ENCODE measurements at regions not wholly inside any gene's neighbourhood (a gene's known extent, or its start where the extent isn't known, plus 50 kb on each side); places are given as distances from the start of the nearest gene placed in this dataset.

GRCh38 chr14:25436906-25437305 lies 387.0 kb upstream of the STXBP6 start:
- no peak overlapping the region for H3K27ac ChIP-seq (ENCODE audit: low read length)
- H3K79me2 ChIP-seq (ENCODE audit: low read length), result no peaks in the 10 kb centered on the region
- CTCF ChIA-PET, result no interaction called here
- H3K27me3 ChIP-seq (ENCODE audit: low read length), result no peaks in the 10 kb centered on the region
- no peak overlapping the region for H2AFZ ChIP-seq (ENCODE audit: low read length)
- TF ChIP-seq EZH2phosphoT487 (IDR thresholded peaks at IDR 0.05; ENCODE audit: borderline replicate concordance, low read length) (no peak), EZH2 (IDR thresholded peaks at IDR 0.05; ENCODE audit: low read length, unreplicated experiment) (no peak), CTCF (conservative IDR thresholded peaks at IDR 0.05; ENCODE audit: low read depth, low read length) (no peak)
- BruUV-seq (replicated peaks), result no TSS peak
- no peak overlapping the region for H3K4me2 ChIP-seq (ENCODE audit: low read length)
- H3F3A ChIP-seq (ENCODE audit: low read length, unreplicated experiment), result no peaks in the 10 kb centered on the region
- H3K9ac ChIP-seq (ENCODE audit: low read length), result no peak overlapping the region
- no peaks in the 10 kb centered on the region for H3K36me3 ChIP-seq (ENCODE audit: low read depth, low read length)
- peaks cover 15% of the 10 kb centered on the region for H3K9me3 ChIP-seq (ENCODE audit: low read length)
- no peak overlapping the region for H3K4me3 ChIP-seq (ENCODE audit: low read length)
- intact Hi-C loops (cut with micrococcal nuclease), result no loop called here
- ATAC-seq (no peak), DNase-seq (no peak)
- POLR2A ChIA-PET (ENCODE audit: unreplicated experiment), result no interaction called here
- no peaks in the 10 kb centered on the region for H3K4me1 ChIP-seq (ENCODE audit: insufficient read depth, low read length)
- no peaks in the 10 kb centered on the region for H3K9me2 ChIP-seq (replicated peaks; ENCODE audit: low read length)
- H4K20me1 ChIP-seq (ENCODE audit: low read length), result no peaks in the 10 kb centered on the region

GRCh38 chr14:25436288-25436875 lies 386.4 kb upstream of the STXBP6 start:
- H3K79me2 ChIP-seq (ENCODE audit: low read length), result no peaks in the 10 kb centered on the region
- no peak for TF ChIP-seq EZH2 (IDR thresholded peaks at IDR 0.05; ENCODE audit: low read length, unreplicated experiment)
- no peak for TF ChIP-seq EZH2phosphoT487 (IDR thresholded peaks at IDR 0.05; ENCODE audit: borderline replicate concordance, low read length)
- no peak for TF ChIP-seq CTCF (conservative IDR thresholded peaks at IDR 0.05; ENCODE audit: low read depth, low read length)
- intact Hi-C loops (cut with micrococcal nuclease), result no loop called here
- H3F3A ChIP-seq (ENCODE audit: low read length, unreplicated experiment), result no peaks in the 10 kb centered on the region
- H2AFZ ChIP-seq (ENCODE audit: low read length), result no peak overlapping the region
- no peak overlapping the region for H3K4me3 ChIP-seq (ENCODE audit: low read length)
- no peaks in the 10 kb centered on the region for H3K36me3 ChIP-seq (ENCODE audit: low read depth, low read length)
- no peak overlapping the region for H3K4me2 ChIP-seq (ENCODE audit: low read length)
- ChIA-PET CTCF (no interaction called here), POLR2A (ENCODE audit: unreplicated experiment) (no interaction called here)
- H4K20me1 ChIP-seq (ENCODE audit: low read length), result no peaks in the 10 kb centered on the region
- BruUV-seq (replicated peaks), result no TSS peak
- peaks cover 15% of the 10 kb centered on the region for H3K9me3 ChIP-seq (ENCODE audit: low read length)
- no peaks in the 10 kb centered on the region for H3K4me1 ChIP-seq (ENCODE audit: insufficient read depth, low read length)
- no peaks in the 10 kb centered on the region for H3K27me3 ChIP-seq (ENCODE audit: low read length)
- H3K27ac ChIP-seq (ENCODE audit: low read length), result no peak overlapping the region
- no peaks in the 10 kb centered on the region for H3K9me2 ChIP-seq (replicated peaks; ENCODE audit: low read length)
- ATAC-seq (no peak), DNase-seq (no peak)
- no peak overlapping the region for H3K9ac ChIP-seq (ENCODE audit: low read length)

GRCh38 chr14:25431211-25432076 lies 381.5 kb upstream of the STXBP6 start:
- Histone ChIP-seq H3K9me3 (ENCODE audit: low read length) (no peaks in the 10 kb centered on the region), H3F3A (ENCODE audit: low read length, unreplicated experiment) (no peaks in the 10 kb centered on the region), H3K4me2 (ENCODE audit: low read length) (no peak overlapping the region), H3K9ac (ENCODE audit: low read length) (no peak overlapping the region), H3K79me2 (ENCODE audit: low read length) (no peaks in the 10 kb centered on the region), H3K27me3 (ENCODE audit: low read length) (no peaks in the 10 kb centered on the region), H4K20me1 (ENCODE audit: low read length) (no peaks in the 10 kb centered on the region), H3K27ac (ENCODE audit: low read length) (no peak overlapping the region), H2AFZ (ENCODE audit: low read length) (no peak overlapping the region), H3K4me1 (ENCODE audit: insufficient read depth, low read length) (no peaks in the 10 kb centered on the region), H3K36me3 (ENCODE audit: low read depth, low read length) (no peaks in the 10 kb centered on the region), H3K4me3 (ENCODE audit: low read length) (no peak overlapping the region), H3K9me2 (replicated peaks; ENCODE audit: low read length) (no peaks in the 10 kb centered on the region)
- no peak for TF ChIP-seq EZH2phosphoT487 (IDR thresholded peaks at IDR 0.05; ENCODE audit: borderline replicate concordance, low read length)
- TF ChIP-seq CTCF (conservative IDR thresholded peaks at IDR 0.05; ENCODE audit: low read depth, low read length), result peak; percentile 37
- no peak for ATAC-seq
- POLR2A ChIA-PET (ENCODE audit: unreplicated experiment), result no interaction called here
- peak; percentile 23 for DNase-seq
- intact Hi-C loops (cut with micrococcal nuclease), result loop anchor here (5.0 kb wide), 1 partner anchor 106 kb away; no protein-coding TSS in a partner anchor
- CTCF ChIA-PET, result no interaction called here
- no TSS peak for BruUV-seq (replicated peaks)

Data from PC-3 (cell line).